A673 (cell line): ENCODE measurements at regions not wholly inside any gene's neighbourhood (a gene's known extent, or its start where the extent isn't known, plus 50 kb on each side); places are given as distances from the start of the nearest gene placed in this dataset.
"Not testable (repeated sequence)": the region's sequence is repeated elsewhere in the genome, so short reads cannot be mapped to it uniquely, and the experiment has no call there.

ENCODE experiments used
- BruUV-seq: library from RNA; stranded (reverse); fragments of 400-500 nt; replicated peaks from 2 replicates; lab custom pipeline; 2021; lab: Mats Ljungman, UMichigan
- CTCF ChIA-PET: fragments of 300-600 bp; sonication (Branson Sonifier 250); formaldehyde crosslinking; loops from one replicate; lab custom pipeline; 2022; ENCODE audit warnings: antibody characterized with exemption; lab: Charles Lee
- POLR2A ChIA-PET: fragments of 300-600 bp; sonication (Branson Sonifier 250); formaldehyde crosslinking; loops from one replicate; lab custom pipeline; 2022; ENCODE audit warnings: antibody characterized with exemption; ENCODE audit not compliant: low non-redundant PET; lab: Charles Lee
- DNase-seq: peaks from one replicate; pipeline ENCODE4 v3.0.0-alpha.2; 2015; ENCODE audit warnings: low spot score
- H3K27ac ChIP-seq: fragments of 200-600 bp; sonication (generic); 2 replicates; pipeline ENCODE4 v1.5.1; 2016; ENCODE audit warnings: mixed run types, low read depth, mild to moderate bottlenecking, mixed read lengths, antibody characterized with exemption, low read length; ENCODE audit not compliant: poor library complexity, severe bottlenecking
- H3K27me3 ChIP-seq: fragments of 200-600 bp; sonication (generic); replicated peaks from 2 replicates; pipeline ENCODE4 v1.6.1; 2017; ENCODE audit warnings: mixed run types, low read depth, mild to moderate bottlenecking, mixed read lengths, antibody characterized with exemption, low read length; ENCODE audit not compliant: insufficient read depth, poor library complexity
- H3K36me3 ChIP-seq: fragments of 200-600 bp; sonication (generic); 2 replicates; pipeline ENCODE4 v1.6.1; 2016; ENCODE audit warnings: mixed run types, mild to moderate bottlenecking, mixed read lengths, antibody characterized with exemption, low read length; ENCODE audit not compliant: insufficient read depth, poor library complexity, severe bottlenecking
- H3K4me1 ChIP-seq: fragments of 200-600 bp; sonication (generic); 2 replicates; pipeline ENCODE4 v1.6.1; 2017; ENCODE audit warnings: mixed run types, mild to moderate bottlenecking, mixed read lengths, antibody characterized with exemption, low read length; ENCODE audit not compliant: insufficient read depth, poor library complexity, severe bottlenecking
- H3K4me3 ChIP-seq: fragments of 200-600 bp; sonication (generic); 2 replicates; pipeline ENCODE4 v1.5.1; 2016; ENCODE audit warnings: low read depth, mixed run types, mild to moderate bottlenecking, mixed read lengths, low read length; ENCODE audit not compliant: poor library complexity, severe bottlenecking
- H3K9me3 ChIP-seq: fragments of 200-600 bp; sonication (generic); 2 replicates; pipeline ENCODE4 v1.6.1; 2016; ENCODE audit warnings: mixed run types, low read depth, mild to moderate bottlenecking, mixed read lengths, antibody characterized with exemption, low read length; ENCODE audit not compliant: poor library complexity, severe bottlenecking
- EZH2 ChIP-seq: fragments of 200-600 bp; sonication (generic); IDR thresholded peaks from 2 replicates; pipeline ENCODE4 v1.6.1; 2017; ENCODE audit warnings: borderline replicate concordance, low read depth, mild to moderate bottlenecking, mixed read lengths, antibody characterized with exemption, low read length; ENCODE audit not compliant: poor library complexity, severe bottlenecking
- intact Hi-C: fragments of 100-400 bp; cut with micrococcal nuclease; formaldehyde crosslinking; loops from one replicate; pipeline ENCODE4 v1.10.0; 2022; ENCODE audit not compliant: unreplicated experiment
- TF ChIP-seq, protein P1 (sequence below): fragments of 300-800, 200-600 bp; sonication (generic); conservative IDR thresholded peaks from 2 replicates; pipeline ENCODE4 v1.5.1; 2017; ENCODE audit warnings: low read depth, mild to moderate bottlenecking, antibody characterized with exemption, low read length, moderate library complexity, mixed read lengths

DNA sequence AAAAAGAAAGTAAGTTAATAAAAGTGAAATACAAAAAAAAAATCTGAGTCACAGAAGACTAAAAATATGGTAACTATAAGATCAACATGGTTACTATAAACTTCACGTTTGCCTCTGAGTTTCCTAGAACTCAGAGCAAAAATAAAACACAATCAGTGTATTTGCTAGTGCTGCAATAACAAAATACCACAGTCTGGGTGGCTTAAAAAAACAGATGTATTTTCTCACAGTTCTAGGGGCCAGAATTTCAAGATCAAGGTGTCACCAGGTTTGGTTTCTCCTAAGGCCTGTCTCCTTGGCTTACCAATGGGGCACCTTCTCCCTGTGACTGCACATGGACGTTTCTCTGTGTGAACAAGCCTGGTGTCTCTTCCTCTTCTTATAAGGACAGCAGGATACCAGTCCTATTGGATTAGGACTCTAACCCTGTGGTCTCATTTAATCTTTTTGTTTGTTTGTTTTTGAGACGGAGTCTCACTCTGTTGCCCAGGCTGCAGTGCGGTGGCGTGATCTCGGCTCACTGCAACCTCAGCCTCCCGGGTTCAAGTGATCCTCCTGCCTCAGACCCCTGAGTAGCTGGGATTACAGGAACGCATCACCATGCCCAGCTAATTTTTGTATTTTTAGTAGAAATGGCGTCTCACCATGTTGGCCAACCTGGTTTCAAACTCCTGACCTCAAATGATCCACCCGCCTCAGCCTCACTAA is 104.9 kb upstream of the LOC128125822 start:
- intact Hi-C loops: no loop called here
- DNase-seq: no peak
- Histone ChIP-seq H3K27ac (no peak overlapping the region), H3K27me3 (no peaks in the 10 kb centered on the region), H3K36me3 (no peaks in the 10 kb centered on the region), H3K9me3 (no peaks in the 10 kb centered on the region), H3K4me3 (no peak overlapping the region), H3K4me1 (no peaks in the 10 kb centered on the region)
- no TSS peak for BruUV-seq
- ChIA-PET POLR2A (no interaction called here), CTCF (no interaction called here)
- TF ChIP-seq, protein P1, sequence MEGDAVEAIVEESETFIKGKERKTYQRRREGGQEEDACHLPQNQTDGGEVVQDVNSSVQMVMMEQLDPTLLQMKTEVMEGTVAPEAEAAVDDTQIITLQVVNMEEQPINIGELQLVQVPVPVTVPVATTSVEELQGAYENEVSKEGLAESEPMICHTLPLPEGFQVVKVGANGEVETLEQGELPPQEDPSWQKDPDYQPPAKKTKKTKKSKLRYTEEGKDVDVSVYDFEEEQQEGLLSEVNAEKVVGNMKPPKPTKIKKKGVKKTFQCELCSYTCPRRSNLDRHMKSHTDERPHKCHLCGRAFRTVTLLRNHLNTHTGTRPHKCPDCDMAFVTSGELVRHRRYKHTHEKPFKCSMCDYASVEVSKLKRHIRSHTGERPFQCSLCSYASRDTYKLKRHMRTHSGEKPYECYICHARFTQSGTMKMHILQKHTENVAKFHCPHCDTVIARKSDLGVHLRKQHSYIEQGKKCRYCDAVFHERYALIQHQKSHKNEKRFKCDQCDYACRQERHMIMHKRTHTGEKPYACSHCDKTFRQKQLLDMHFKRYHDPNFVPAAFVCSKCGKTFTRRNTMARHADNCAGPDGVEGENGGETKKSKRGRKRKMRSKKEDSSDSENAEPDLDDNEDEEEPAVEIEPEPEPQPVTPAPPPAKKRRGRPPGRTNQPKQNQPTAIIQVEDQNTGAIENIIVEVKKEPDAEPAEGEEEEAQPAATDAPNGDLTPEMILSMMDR: no peak
- no peak for TF ChIP-seq EZH2

DNA sequence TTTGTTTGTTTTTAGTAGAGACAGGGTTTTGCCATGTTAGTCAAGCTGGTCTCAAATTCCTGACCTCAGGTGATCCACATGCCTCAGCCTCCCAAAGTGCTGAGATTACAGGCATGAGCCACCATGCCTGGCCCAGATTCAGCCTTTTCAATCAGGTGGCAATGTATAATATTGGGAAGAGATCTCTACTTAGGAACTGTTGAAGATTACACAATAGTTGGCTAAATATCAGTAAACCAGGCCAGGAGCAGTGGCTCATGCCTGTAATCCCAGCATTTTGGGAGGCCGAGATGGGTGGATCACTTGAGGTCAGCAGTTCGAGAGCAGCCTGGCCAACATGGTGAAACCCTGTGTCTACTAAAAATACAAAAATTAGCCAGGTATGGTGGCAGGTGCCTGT is 101.1 kb upstream of the LOC128125822 start:
- H3K36me3 ChIP-seq, BruUV-seq, intact Hi-C loops: not testable (repeated sequence)

DNA sequence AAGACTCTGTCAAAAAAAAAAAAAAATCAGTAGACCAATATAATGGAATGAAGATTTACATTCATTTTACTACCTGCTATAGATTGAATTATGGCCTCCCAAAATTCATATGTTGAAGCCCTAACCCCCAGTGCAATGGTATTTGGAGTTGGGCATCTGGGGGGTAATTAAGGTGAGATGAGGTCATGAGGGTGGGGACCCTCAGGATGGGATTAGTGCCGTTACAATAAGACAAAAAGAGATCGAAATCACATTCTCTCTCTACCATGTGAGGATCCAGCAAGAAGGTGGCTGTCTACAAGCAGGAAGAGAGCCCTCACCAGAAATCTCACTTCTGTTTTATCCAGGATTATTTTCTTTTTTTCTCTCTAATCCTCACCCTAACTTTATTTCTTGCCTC is 100.6 kb upstream of the LOC128125822 start:
- no peaks in the 10 kb centered on the region for H3K9me3 ChIP-seq
- no peak for TF ChIP-seq EZH2
- TF ChIP-seq, protein P1: no peak
- no peak overlapping the region for H3K4me3 ChIP-seq
- intact Hi-C loops: no loop called here
- no peaks in the 10 kb centered on the region for H3K27me3 ChIP-seq
- no peak overlapping the region for H3K27ac ChIP-seq
- POLR2A ChIA-PET: no interaction called here
- BruUV-seq: no TSS peak
- H3K4me1 ChIP-seq: no peaks in the 10 kb centered on the region
- CTCF ChIA-PET: no interaction called here
- no peaks in the 10 kb centered on the region for H3K36me3 ChIP-seq
- no peak for DNase-seq

More for the DNA sequence above, 101.1 kb upstream of the LOC128125822 start:
- H3K4me3 ChIP-seq, POLR2A ChIA-PET, H3K27ac ChIP-seq, H3K4me1 ChIP-seq, DNase-seq, CTCF ChIA-PET, H3K9me3 ChIP-seq, H3K27me3 ChIP-seq: not testable (repeated sequence)

DNA sequence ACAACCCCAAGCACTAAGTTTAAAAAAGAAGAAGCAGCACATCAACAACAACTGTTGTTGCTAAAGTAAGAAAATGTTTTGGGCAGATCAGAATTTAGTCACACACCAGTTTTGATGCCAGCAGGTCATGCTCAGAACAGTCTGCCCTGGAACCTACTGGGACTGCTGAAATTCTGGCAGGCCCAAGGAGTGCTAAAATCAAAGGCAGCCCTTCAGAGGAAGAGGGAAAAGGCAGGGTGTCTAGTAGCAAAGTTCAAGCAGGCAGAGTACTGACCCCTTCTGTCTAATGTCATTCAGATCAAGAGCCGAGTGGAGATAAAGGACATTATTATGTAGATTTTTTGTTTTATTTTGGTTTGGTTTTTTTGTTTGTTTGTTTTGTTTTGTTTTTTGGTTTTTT is 96.6 kb upstream of the LOC128125822 start:
- CTCF ChIA-PET: no interaction called here

More for the DNA sequence above, 96.6 kb upstream of the LOC128125822 start:
- Histone ChIP-seq H3K4me1 (no peaks in the 10 kb centered on the region), H3K4me3 (no peak overlapping the region), H3K27ac (no peak overlapping the region), H3K27me3 (no peaks in the 10 kb centered on the region), H3K36me3 (no peaks in the 10 kb centered on the region), H3K9me3 (no peaks in the 10 kb centered on the region)
- POLR2A ChIA-PET: no interaction called here
- TF ChIP-seq, protein P1: no peak
- no peak for TF ChIP-seq EZH2
- intact Hi-C loops: no loop called here
- DNase-seq: no peak
- BruUV-seq: no TSS peak
